NCI-H1105 (cell line): ENCODE measurements at regions not wholly inside any gene's neighbourhood (a gene's known extent, or its start where the extent isn't known, plus 50 kb on each side); places are given as distances from the start of the nearest gene placed in this dataset.

ENCODE experiments used
- DNase-seq: peaks from one replicate; lab custom pipeline; 2025; lab: John Stamatoyannopoulos, UW

DNA sequence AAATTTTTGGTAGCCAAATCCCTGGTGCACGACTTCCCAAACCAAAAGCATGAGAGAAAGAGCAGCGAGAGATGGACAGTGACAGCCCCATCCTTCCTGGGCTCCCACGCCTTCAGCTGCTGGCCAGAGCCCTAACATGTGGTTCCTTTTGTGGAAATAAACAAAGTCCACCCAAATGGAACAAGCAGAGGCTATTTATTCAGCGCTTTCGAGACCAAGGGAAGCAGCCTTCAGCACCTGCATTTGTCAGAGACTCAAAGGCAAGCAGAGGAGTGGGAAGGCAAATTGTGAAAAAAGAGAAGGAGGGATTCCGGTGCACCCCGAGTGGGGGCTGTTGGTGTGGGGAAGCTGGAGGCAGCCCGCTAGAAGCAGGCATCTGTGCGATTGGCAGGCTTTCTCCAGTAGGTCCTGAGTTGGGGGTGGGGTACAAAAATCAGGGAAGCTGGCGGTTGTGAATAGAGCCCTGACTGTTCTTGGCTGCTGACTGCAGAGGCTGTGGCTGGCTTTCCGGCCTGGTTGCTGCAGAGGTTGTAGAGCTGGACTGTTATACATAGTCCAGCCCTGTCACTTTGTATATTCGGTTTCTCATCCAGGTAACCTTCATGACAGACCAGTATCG is 427.2 kb downstream of the OCA2 start:
- no peak for DNase-seq

DNA sequence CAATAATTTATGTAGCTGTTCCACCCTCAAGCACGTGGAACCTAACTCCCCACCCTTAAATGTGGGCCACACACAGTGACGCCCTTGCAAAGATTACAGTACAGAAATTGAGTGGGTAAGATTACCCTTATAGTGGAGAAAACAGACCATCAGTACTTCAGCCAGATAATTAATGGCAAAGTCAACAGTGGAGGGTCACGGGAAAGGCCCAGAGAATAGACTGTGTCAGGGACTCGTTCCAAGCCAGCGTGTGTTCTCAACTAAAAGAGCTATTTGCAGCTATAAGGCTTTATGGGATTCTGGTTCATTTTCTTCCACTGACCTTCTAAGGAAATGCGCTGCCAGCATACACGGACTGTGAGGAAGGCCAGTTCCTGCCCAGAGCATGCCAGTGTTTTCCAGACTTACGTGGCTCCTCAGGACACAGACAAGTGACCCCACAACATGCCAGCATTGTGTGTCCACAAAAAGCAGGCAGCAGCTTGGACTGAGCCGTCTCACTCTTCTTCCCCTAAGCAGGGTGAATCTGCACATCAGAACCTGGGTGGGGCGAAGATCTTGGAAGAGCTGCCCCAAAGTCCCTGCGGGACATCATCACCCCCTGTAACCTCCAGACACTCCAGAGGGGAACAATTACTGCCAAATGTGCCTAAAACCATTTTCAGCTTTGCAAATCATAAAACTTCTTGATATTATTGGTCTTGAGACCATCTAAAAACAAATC is 428.5 kb downstream of the OCA2 start:
- DNase-seq: no peak

DNA sequence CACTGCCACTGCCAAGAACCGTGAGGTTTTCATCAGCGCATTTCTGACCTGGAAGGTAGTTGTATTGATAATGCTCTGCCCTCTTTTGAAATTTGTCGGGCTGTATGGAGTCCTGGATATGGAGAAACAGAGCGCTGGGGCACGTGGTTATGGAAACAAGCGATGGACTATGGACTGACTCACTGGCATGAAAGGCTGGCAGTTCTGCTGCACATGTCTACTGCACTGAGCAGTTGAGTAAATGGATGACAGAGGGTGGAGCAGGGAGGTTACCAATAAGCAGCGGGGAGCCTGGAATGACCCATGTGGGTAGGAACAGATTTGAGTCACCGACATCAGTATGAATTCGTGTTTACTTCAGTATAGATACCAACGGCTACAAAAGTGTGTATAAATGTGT is 429.5 kb downstream of the OCA2 start:
- no peak for DNase-seq

DNA sequence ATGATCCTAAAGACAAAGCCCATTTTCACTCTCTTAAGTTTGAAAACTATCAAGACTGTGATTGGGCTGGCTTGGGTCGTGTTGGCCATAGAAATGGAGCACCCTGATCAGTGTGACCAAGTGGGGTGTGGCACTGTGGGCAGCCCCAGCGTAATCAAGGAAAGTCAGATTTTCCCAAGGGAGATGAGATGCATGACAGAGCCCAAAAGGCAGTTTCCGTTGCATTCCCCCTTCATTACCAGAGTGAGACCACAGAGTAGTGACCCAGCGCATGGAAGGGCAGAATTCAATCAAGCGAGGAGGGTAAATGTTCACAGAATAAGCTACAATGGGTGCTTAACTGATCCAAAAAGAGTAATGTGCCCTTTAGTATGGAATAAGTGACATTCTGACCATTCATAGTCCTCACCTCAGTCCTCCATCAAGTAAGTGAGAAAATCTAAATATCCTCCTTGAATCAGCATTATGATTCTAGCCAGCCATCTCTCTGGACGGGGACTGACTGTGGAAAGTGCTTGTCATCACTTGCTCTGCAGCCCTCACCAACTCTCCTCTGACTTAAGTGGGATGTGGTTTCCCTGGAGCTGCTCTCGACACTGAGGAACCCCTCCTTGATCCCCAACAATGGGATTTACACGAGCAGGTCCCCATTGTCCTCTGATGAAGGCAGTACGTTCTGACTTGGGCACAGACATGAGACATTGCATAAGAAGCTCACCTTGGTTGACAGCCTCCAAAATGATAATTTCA is 430.5 kb downstream of the OCA2 start:
- no peak for DNase-seq

DNA sequence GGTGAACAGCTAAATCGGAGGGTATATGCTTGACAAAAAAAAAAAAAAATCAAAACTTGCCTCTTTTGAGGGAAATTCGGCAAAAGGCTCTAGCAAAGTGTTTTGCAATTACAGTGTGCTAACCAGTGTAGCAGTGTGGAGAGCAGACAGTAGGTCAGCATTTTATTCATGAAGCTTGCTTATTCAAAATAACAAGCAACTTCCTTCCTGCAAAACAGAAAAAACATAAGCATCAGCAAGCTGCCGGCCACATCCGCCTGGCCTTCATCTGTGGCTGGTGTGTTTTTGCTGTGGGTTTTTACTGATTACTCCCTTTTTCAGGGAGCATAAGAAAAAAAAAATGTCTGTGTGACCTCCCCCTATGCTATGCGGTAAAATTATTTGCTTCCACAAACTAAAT is 434.1 kb downstream of the OCA2 start:
- DNase-seq: no peak

DNA sequence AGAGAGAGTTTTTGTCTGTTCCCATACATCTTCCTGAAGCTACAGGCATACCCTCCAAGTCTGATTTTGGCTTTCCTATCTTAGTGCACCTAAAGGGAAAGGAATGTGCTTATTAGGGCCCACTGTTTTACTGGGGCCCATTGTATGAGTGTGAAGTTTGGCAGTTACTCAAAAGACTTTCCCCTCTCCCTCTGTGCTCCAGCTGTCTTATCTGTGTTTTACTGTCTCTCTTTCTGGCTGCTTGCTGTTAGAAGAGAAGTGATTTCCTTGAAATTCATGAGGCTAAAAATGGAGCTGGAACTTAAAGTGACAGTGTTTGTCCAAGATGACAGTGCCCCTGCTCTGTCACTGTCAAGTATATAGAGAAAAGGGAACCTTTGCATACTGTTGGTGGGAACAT is 436.2 kb downstream of the OCA2 start:
- no peak for DNase-seq

DNA sequence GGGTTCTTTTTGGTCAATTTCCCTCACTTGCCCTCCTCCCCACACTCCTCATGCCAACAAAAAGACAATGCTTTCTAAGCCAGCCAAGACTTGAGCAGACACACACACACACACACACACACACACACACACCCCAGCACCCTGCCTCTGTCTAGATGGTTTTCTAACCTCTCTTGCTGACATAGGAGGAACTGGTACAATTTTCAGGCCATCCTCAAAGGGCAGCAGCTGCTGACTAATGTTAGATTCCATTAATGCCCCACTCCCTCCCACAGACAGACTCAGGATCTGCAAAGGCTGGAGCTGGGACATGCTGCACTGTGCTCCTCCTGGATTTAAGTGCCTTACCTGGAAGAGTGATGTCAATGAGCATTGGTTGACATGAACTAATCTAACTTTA is 438.4 kb downstream of the OCA2 start:
- DNase-seq: no peak

DNA sequence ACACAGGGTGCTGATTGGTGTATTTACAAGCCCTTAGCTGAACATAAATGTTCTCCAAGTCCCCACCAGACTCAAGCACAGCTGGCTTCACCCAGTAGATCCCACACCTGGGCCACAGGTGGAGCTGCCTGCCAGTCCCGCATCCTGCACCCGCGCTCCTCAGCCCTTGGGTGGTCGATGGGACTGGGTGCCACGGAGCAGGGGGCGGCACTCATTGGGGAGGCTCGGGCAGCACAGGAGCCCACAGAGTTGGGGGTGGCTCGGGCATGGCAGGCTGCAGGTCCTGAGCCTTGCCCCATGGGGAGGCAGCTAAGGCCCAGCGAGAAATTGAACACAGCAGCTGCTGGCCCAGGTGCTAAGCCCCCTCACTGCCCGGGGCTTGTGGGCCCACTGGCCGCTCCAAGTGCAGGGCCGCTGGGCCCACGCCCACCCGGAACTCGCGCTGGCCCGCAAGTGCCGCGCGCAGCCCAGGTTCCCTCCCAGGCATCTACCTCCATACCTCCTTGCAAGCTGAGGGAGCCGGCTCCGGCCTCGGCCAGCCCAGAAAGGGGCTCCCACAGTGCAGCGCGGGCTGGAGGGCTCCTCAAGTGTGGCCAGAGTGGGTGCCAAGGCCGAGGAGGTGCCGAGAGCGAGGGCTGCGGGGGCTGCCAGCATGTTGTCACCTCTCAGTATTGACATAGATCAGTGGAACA is 442.7 kb downstream of the OCA2 start:
- DNase-seq: no peak

DNA sequence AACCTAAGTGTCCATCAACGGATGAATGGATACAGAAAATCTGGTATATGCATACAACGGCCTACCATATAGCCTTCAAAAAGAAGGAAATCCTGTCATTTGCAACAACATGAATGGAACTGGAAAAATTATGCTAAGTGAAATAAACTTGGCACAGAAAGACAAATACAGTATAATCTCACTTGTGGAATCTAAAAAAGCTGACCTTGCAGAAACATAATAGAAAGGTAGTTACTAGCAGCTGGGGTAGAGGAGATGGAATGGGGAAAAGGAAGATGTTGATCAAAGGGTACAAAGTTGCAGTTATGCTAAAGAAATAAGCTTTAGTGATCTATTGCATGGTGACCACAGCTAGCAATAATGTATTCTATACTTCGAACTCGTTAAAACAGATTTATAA is 444.1 kb downstream of the OCA2 start:
- no peak for DNase-seq

DNA sequence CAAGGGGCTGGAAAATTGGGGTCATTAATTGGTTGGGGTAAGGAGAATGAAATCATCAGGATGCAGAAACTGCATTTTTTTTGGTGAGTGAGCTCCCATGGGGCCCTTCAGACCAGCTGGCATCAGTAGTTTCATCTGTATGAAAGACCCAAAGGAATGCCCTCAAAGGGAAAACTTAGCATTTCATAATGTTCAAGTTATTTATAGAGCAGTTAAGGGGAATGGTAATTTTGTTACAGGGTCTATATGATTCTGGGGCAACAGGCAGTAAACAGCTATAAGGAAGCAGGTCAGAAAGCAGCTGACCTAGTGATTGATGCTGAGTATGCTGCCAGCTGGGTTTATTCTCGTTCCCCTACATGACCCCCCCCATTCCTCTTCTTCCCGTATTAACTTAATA is 448.9 kb downstream of the OCA2 start:
- no peak for DNase-seq

DNA sequence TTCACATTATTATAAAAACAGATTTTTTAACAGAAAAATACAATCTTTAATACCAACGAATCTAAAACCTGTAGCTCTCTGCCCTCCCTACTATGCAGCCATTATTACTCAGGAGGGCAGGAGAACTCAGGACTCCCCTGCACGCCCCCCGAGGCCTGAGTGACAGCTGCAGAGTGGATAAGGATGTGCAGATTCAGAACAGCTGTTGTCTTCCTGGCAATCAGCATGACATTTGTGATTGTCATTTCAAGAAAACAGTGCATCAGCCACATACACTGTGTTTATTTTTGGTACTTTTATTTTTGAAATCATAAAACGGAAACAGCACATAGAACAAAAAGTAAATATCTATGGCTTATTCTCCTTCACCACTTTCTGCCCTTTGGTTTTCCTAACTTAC is 450.8 kb downstream of the OCA2 start:
- DNase-seq: no peak

DNA sequence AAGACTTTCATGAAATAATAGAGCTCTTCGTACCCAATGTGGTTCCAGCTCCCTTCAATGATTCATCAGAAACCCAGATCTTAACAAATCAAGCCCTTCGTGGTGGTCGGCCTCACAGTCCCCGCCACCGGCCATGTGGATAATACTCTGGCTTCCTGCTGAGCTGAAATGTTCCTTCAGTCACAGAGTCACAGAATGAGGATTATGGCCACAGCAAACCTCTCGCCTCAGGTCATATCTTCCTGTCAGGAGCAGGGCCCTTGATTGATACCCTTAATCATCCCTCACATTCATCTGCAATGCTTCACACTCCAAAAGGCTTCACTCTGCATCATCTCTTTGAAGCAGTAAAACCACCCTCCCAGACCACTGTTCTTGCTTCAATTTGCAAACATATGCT is 452.6 kb downstream of the OCA2 start:
- DNase-seq: no peak

DNA sequence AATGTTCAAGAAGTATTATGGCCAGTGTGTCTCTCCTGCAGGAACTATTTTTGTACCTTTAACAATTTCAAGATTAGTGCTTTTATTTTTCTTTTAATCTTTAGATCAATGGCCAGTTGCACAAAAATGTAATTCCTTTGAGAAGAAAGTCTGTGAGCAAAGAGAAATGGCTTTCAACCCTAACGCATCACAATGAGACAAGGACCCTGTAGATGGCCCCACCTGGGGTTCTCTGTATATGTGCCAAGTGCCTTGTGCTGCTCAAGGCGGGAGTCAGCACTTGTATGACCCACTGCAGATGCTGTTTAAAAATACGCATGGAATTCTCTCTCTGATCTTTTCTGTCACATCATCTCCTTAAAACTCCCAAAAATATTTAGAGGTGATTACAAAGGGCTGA is 453.4 kb downstream of the OCA2 start:
- no peak for DNase-seq

DNA sequence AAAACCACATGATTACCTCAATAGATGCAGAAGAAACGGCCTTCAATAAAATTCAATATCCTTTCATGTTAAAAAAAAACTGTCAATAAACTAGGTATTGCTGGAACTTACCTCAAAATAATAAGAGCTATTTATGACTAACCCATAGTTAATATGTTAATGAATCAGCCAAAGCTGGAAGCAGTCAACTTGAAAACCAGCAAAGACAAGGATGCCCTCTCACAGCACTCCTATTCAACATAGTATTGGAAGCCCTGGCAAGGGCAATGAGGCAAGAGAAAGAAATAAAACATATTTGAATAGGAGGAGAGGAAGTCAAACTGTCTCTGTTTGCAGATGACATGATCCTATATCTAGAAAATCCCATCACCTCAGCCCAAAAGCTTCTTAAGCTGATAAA is 456.1 kb downstream of the OCA2 start:
- DNase-seq: no peak

DNA sequence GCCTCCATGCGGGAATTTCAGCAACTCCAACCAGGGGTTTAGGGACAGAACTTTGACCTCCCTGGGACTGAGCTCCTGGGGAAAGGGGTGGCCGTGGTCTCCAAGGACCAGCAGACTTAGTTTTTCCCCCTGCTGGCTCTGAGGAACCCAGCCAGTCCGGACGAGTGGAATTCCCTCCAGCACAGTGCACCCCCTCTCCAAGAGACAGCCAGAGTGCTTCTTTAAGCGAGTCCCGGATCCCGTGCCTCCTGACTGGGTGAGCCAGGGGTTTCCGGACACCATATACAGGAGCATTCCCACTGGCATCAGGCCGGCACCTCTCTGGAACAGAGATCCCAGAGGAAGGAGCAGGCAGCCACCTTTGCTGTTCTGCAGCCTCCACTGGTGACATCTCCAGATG is 459.5 kb downstream of the OCA2 start:
- no peak for DNase-seq

DNA sequence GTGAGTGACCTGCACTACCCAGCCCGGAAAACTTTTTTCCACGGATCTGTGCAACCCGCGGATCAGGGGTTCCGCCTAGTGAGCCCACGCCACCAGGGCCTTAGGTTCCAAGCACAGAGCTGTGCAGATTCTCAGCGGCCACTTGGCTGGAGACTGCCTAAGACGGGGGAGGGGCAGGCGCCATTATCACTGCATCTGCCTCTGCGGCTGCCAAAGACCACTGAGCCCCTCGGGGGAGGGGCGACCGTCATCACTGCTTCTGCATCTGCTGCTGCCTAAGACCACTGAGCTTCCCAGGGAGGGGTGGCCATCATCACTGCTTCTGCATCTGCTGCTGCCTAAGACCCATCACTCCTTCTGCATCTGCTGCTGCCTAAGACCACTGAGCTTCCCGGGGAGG is 460.2 kb downstream of the OCA2 start:
- no peak for DNase-seq

DNA sequence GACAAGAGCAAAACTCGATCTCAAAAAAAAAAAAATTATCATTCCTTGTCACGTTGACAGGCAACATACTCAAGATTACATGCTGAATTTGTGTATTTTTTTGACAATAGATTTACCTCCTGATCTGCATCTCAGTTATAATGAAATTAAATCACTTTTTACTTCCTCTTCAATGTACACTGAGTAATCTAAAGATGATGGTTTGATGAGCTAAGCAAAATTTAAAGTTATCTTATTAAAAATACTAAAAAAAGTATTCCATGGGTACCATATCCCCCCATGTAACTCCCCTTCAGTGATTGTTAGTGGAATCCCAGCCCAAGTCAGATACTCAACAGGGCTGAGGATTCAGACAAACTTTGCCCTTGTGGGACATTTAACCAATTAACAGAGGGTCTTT is 463.2 kb downstream of the OCA2 start:
- DNase-seq: no peak

DNA sequence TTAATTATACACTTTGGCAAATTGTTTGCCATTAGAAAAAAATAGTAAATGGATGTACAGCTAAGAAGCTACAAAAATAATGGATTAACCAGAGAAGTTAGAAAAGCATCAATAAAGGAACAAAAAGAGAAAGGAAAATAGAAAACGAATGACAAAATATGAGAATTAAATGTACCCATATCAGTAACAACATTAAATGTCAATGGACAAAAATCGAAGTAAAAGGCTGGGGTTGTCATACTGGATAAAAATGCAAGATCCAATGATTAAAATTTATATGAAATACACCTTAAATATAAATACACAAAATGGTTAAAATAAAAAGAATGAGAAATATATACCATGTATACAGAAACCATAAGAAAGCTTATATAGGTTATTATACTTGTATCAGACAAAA is 470.6 kb downstream of the OCA2 start:
- no peak for DNase-seq

DNA sequence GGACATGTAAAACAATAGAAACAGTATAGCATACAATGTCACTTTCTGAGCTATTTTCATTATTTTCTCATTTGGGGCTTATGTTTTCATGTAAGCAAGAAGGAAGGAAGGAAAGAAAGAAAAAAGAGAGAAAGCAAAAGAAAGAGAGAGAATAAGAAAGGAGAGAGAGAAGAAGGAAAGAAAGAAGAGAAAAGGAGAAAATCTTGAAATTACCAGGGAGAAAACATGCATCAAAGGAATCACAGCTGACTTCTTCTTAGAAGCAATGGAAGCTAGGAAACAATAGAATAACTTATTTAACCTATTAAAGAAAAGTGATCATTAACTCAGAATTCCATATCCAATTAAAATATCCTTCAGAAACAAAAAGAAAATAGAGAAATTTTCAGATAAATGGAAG is 471.5 kb downstream of the OCA2 start:
- no peak for DNase-seq

DNA sequence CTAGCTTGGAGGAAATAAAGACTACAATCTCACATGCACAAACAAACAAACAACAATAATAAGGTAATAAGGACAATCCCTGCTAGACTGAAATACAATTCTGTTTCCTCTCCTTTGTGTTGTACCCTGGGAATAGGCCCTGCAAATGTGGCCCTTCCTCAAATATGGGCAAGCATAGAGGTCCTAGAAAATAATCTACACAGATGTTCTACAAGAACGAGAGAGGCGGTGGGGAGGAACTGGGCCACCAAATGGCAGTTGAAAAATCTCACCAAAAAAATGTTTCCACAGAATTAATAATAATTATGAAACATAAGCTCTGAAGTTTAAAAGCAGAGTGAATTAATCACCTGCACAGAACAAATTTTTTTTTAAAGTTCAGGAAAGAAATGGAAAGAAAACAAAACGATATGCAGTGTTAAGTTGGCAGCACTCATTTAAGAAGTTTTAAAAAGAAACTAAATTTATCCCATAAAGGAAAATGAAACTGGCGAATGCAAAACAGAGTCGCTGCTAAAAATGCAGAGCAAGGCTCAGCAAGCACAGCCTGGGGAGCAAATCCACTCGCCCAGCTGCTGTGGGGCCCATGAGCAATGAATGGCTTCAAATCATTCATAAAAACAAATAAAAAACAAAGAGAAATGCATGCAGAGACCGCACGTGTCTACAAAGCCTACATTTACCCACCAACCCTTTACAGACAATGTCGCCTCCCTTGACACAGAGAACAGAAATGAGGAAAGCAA is 475.4 kb downstream of the OCA2 start:
- DNase-seq: no peak

DNA sequence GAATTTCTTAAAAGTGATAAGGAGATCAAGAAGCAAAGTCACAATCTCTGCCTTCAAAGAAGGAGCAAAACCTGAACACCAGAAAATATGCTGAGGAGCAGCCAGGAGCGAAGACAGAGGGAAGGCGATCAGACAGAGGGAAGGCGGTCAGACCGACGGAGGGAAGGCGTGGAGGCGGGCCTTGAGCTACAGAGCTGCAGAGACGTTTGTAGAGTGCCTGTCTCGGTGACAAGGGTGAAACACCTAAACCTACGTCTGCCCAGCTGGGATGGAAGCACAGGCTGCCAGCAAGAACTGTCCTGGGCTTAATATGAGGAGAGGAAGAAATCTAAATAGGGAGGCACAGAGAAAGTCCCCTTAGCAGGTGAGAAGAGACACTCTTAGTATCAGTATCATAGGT is 476.0 kb downstream of the OCA2 start:
- DNase-seq: no peak

DNA sequence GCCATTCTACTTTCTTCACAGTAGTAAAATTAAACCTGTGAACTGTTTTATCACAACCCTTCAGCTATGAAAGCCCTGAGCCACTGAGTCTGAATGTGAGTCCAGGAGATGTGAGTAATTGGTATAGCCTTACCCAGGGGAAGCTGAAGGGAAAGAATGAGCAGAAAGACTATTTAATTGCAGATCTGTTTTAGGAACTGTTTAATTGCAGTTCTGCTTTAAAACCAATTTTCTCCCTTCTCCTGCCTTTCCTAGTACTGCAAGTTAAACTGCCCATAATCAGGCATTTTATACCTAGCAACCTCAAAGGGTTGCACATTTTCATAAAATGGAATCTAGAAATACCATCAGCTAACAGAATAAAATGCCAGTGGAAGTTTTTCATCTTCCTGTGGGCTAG is 476.7 kb downstream of the OCA2 start:
- no peak for DNase-seq
